Activated CD8-positive, alpha-beta memory T cell treated with anti-CD3 and anti-CD28 coated beads, Interleukin-2, amount 50 U/mL, for 24 hours (primary cell): ENCODE measurements at regions not wholly inside any gene's neighbourhood (a gene's known extent, or its start where the extent isn't known, plus 50 kb on each side); places are given as distances from the start of the nearest gene placed in this dataset.
"Not testable (repeated sequence)": the region's sequence is repeated elsewhere in the genome, so short reads cannot be mapped to it uniquely, and the experiment has no call there.

Experiments
- DNase-seq: peaks from one replicate; pipeline ENCODE4 v3.0.0-alpha.2; 2020; ENCODE audit errors: extremely low read depth

GRCh38 chr2:87573386-87574192, 174.3 kb upstream of the PLGLB2 start:
- not testable (repeated sequence) for DNase-seq

DNA sequence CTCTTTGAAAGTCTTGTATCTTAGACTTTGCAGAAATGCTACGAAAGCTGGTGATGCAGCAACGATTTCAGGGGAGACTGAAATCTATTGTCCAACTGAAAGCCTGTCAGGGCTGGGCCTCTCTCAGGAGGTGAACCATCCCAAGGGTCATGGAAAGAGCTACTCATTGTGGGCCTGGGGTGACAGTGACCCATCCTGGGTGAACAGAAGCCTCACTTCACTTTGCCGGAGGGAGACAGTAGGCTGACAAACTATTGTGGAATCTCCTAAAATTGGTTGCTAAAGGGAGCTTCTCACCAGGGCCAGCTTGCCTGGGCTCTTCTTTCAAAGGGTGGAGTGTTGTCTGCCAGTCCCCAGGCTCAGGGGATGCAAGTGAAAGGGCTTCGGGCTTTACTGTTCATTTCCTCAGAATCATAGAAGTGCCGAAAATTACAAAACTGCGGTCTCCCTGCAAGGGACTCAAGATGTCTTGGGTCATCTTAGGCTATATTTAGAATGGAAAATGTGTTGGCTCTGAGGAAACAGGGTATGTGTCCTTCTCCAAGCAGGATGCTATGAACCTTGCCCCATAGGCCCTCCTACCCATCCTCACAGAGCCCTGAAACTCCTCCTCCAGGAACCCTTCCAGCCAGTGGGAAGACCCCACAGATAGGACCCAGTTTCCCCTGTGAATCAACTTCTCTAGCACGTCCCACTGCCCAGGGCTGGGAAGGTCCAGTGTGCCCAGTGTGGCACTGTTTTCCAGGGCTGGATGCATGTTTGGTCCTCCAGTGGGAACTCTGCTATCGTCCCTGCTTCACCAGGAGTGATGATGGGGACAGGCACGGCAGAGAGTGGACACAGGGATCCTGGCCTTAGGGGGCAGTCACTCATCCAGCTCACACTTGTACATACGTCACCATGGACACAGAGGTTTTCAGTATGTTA, 173.4 kb upstream of the PLGLB2 start:
- DNase-seq, result not testable (repeated sequence)

DNA sequence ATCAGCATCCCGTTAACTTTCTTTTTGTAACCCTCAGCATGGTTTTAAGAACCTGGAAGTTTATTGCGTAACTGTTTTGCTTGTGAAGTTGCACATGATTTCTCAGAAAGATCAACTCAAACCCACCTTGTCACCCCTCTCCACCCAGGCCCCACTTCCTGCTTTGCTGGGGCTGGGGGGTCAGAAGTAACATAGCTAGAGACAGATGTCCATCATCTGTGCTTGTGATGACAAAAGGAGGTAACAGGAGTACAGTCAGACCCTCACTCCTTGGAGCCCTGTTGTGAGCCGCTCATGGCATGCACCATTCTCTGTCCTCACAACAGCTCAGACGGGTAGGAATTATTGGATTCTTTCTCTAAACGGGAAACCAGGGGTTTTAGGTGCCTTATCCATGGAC, 172.7 kb upstream of the PLGLB2 start:
- DNase-seq, result not testable (repeated sequence)

- not testable (repeated sequence) for DNase-seq
Observed at GRCh38 chr2:87577358-87577757, 170.5 kb upstream of the PLGLB2 start.

DNA sequence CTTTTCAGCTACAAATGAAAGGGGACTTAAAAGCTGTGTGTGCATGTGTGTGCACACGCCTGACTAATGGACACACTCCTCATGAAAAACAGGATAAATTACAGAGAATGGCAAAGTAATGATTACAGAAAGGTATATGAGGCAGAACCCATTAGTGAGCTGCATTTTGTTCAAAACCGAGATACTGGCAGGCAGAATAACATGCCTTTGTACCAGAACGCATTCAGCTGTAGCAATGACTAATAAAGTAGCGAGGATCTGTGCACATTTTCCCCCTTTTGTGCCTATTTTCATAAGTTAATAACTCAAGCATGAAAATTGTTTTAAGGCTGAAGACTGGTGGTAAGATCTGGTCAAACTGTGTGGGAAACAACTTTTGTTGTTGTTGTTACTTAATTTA, 165.7 kb upstream of the PLGLB2 start:
- not testable (repeated sequence) for DNase-seq

GRCh38 chr2:87582579-87582978, 165.3 kb upstream of the PLGLB2 start:
- DNase-seq, result not testable (repeated sequence)

DNA sequence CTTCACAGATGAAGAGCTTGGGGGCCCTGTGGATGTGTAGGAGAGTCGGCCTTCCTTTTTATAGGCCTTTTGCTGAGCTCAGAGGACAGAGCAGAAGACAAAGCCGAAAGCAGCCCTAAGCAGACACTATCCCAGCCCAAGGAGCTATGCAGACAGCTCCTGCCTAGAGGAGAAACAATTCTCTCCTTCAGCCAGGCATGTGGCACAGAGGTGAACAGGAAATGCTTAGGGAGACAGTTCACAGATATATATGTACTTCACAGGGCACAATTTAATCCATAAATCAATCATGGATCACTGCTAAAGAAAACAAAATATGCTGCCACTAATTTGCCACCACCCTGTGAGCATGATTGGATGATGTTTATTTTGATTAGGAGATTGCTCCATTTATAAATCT, 164.5 kb upstream of the PLGLB2 start:
- not testable (repeated sequence) for DNase-seq

- not testable (repeated sequence) for DNase-seq
Observed at GRCh38 chr2:87583803-87584202, 164.1 kb upstream of the PLGLB2 start.

GRCh38 chr2:87584268-87584906, 163.5 kb upstream of the PLGLB2 start:
- not testable (repeated sequence) for DNase-seq

DNA sequence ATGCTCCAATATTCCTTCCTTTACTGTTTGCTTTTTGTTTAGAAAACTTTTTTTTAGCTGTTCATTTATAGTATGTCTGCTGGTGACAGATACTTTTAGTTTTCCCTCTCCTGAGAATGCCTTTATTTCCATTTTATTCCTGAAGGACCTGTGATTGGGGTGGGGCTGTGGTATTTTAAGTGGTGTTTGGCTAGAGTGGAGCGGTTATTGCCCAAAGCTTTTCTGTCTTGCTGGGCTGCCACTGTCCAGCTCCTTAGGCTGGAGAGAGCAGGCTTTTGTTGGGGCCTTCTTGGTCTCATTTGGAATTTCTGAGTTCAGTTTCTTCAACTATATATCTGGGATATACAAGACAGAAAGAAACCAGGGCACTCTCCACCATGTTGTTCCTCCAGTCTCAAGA, 160.0 kb upstream of the PLGLB2 start:
- not testable (repeated sequence) for DNase-seq

DNA sequence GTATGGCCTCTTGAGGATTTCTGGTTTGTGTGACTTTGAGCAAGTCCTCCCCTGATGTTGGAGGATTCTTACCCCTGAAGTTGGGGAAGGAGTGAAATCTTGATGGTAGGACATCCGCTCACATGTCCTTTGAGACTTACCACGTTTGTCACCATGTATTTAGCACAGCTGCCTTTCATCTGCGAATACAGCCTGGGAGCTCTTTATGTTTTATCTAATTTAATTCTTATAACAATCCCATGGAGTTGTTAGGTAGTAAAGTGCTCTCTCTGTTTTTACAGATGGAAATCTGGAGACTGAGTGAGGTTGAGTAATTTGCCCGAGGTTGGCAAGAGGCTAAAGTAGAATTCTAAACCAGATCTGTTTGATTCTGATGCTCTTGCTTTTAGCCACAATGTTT, 154.9 kb upstream of the PLGLB2 start:
- DNase-seq, result not testable (repeated sequence)

DNA sequence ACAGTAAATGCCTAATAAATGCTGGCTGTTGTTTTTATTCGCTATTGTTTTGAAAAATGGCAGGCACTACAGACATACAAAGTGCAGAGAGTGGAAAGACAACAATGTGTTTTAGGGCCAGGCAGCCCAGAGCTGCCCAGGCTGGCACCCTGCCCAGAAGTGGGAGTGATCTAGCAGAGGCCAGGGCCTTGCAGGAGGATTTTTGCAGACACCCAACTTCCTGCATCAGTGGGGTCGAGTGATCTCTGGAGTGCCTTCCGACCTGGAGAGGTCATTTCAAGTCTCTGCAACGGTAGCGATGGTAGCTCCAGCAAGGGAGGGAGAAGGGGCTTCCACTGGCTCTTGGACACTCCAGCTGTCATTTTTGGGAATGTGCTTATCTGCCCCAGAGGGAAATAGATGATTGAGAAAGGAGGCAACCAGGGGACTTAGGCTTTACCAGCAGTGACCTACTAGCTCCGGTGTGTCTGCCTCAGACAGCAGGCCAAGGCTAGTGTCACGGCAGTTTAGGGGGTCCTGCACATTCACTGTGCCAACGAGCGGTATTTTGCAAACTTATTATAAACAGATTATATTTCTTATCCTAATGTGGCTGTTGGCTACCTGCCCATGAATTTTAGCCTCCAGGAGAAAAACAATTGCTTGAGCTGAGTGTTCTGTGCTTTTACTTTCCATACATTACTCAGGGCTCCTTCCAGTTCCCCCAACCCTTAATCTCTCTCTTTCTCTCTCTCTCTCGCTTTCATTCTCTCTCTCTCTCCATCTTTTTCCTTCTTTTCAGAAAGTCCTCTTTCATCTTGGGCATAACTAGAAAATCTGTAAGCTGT, 153.9 kb upstream of the PLGLB2 start:
- DNase-seq, result not testable (repeated sequence)

DNA sequence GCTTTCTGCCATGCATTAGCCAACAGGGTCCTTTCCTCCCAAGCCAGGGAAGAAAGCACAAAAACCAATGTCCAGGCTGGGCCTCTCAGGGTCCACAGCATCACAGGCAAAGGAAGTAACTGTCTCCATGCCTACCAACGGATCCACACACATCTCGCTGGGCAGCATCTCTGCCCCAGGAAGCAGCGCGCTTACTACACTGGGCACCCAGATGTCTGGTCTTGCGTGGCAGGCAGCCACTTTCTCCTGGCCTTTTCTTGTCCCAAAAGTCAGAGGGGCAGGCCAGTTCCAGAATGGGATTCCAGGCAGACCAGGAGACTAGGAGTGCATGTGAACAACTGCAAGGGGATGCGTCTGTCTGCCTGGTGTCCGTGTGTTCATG, 153.3 kb upstream of the PLGLB2 start:
- not testable (repeated sequence) for DNase-seq

DNA sequence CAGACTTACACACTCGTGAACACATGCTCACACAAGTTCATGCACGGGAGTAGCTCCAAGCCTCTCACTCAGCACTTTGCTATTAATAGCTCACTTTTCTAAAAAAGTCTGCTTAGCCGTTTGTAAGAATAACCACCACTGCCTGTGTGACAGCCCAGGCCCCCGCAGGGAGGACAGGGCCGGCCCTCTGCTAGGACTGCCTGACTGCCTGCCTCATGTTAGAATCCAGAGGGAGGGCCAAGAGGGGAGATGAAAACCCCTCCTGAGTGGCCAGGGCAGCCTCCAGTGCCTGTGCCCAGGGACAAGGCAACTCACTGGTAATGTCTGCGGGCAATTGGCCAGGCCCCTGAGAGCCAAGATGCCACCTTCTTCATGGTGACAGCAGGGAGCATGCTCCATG, 152.9 kb upstream of the PLGLB2 start:
- not testable (repeated sequence) for DNase-seq

DNA sequence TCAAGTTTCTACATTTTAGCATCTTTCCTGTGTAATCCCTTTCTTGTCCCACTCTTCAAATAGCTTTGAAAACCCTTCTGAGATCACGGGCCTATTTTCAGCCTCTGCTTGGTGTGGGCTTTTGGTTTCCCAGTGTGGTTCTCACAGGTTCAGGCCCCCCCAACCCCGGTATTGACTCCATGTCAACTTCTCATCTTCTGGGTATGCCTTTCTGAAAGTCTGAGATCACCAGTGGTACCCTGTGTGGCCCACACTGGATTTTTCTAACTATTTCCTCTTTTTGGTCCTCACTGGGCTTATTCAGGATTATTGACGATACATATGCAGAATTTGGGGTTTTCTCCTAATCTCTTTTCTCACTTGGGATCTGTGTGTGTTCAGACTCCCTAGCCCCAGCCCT, 146.9 kb upstream of the PLGLB2 start:
- not testable (repeated sequence) for DNase-seq

DNA sequence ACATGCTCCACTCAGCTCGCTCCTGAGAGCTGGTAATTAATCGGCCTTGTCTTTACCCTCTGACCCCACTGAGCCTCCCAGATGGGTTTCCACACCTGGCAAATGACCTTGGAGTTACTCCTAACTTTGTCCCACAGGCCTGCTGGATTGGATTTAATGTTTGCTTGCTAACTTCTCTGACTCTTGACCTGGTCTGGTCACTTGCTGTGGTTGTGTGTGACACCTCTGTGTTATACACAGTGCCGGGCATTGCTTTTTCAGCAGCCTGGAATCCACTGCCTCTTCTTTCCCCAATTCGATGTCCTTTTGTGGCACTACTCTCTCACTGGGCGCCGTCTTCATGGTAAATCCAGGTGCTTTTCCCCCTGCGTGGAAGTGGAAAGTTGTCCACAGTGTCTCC, 145.8 kb upstream of the PLGLB2 start:
- not testable (repeated sequence) for DNase-seq

GRCh38 chr2:87602728-87603127, 145.2 kb upstream of the PLGLB2 start:
- not testable (repeated sequence) for DNase-seq

- not testable (repeated sequence) for DNase-seq
Observed at GRCh38 chr2:87603418-87604278, 144.2 kb upstream of the PLGLB2 start.

DNA sequence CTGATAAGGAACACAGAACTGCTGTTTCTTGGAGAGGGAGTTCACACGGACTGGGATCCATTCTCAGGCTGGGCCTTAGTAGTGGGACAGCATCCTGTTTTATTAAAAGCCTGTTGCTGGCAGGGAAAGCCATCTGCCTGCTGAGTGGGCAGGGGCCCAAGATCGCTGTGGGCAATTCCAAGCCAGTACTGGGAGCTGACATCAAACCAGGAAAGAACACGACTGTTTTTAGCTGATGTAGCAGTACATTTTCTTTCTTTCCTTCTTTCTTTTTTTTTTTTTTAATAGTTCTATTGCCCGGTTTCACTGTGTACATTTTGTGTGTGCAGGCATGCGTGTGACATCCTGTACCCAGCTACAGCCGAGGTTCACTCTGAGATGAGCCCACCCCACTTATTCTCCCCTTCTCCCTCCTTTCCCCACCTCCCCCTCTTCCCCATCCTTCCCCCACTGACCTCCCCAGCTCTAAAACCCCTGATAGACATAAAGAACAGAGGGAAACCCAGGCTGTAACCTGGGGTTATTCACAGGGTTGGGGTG, 143.5 kb upstream of the PLGLB2 start:
- not testable (repeated sequence) for DNase-seq

- DNase-seq, result not testable (repeated sequence)
Observed at GRCh38 chr2:87604980-87605379, 142.9 kb upstream of the PLGLB2 start.
